ENCODE measurements at regions not wholly inside any gene's neighbourhood (a gene's known extent, or its start where the extent isn't known, plus 50 kb on each side); places are given as distances from the start of the nearest gene placed in this dataset.

DNA sequence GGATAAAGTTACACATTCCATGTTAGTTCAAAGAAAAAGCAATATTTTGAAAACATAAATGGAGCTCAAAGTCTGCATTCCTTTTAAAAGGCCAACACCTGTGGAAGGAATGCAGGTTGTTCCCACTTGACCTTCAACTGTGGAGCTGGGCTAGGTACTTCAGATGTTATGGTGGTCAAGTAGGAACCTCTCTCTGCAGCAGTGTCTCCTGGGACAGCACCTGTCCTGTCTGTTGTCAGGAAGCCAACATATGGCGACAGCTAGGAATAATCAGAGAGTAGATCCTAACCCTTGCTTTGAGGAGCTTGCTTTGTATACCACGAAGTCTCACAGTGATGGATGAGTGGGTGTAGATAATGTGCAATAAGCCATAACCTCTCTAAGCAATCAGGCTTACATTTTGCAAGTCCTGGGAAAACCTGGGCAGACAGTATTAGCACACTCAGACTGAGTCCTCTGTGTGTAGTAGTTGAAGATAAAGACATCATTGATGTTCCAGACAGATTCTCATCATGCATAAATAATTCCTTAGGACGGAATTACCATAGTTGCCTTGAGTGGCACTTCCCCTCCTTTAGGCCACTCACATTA, 347.5 kb downstream of the PRL start (continued):
- TF ChIP-seq TAF1 (IDR thresholded peaks at IDR 0.05; ENCODE audit: borderline replicate concordance, low read depth, low read length) (no peak), NFIC (IDR thresholded peaks at IDR 0.05; ENCODE audit: borderline replicate concordance) (no peak), RXRA (IDR thresholded peaks at IDR 0.05; ENCODE audit: borderline replicate concordance, low read depth) (no peak), CHD2 (IDR thresholded peaks at IDR 0.05; ENCODE audit: low read length, partially characterized antibody) (no peak)
- TF ChIP-seq, protein P1, sequence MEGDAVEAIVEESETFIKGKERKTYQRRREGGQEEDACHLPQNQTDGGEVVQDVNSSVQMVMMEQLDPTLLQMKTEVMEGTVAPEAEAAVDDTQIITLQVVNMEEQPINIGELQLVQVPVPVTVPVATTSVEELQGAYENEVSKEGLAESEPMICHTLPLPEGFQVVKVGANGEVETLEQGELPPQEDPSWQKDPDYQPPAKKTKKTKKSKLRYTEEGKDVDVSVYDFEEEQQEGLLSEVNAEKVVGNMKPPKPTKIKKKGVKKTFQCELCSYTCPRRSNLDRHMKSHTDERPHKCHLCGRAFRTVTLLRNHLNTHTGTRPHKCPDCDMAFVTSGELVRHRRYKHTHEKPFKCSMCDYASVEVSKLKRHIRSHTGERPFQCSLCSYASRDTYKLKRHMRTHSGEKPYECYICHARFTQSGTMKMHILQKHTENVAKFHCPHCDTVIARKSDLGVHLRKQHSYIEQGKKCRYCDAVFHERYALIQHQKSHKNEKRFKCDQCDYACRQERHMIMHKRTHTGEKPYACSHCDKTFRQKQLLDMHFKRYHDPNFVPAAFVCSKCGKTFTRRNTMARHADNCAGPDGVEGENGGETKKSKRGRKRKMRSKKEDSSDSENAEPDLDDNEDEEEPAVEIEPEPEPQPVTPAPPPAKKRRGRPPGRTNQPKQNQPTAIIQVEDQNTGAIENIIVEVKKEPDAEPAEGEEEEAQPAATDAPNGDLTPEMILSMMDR (IDR thresholded peaks at IDR 0.05), result no peak
- TF ChIP-seq, protein P2, sequence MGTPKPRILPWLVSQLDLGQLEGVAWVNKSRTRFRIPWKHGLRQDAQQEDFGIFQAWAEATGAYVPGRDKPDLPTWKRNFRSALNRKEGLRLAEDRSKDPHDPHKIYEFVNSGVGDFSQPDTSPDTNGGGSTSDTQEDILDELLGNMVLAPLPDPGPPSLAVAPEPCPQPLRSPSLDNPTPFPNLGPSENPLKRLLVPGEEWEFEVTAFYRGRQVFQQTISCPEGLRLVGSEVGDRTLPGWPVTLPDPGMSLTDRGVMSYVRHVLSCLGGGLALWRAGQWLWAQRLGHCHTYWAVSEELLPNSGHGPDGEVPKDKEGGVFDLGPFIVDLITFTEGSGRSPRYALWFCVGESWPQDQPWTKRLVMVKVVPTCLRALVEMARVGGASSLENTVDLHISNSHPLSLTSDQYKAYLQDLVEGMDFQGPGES (IDR thresholded peaks at IDR 0.05; ENCODE audit: low read depth, low read length), result no peak

DNA sequence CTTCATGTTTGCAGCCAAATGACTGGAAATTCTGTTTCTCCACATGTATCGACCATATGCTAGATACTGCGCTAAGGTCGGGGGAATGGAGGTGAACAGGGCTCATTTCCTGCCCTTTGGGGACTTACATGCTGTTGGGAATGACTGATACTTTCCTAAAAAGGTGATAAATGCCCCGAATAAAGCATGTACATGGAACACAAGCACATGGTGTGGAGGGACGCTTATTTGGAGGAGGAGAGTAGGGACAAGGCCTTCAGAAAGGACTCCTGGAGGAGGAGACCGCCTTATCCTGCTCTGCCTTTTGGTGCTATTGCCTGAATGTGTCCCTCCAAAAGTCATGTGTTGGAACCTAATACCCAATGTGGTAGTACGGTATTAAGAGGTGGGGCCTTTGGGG, 344.5 kb downstream of the PRL start:
- CTCF ChIA-PET, result interaction anchor here (0.6 to 1.3 kb wide), 3 partner anchors 9 to 175 kb away, joined by 3 to 4 read pairs (median 4); no protein-coding TSS in a partner anchor

More for the DNA sequence above, 344.5 kb downstream of the PRL start:
- no peak for TF ChIP-seq SMC3 (IDR thresholded peaks at IDR 0.05; ENCODE audit: low read depth, low read length)
- TF ChIP-seq TCF12 (IDR thresholded peaks at IDR 0.05), result no peak
- no peak for TF ChIP-seq SIN3A (IDR thresholded peaks at IDR 0.05; ENCODE audit: borderline replicate concordance, low read depth, low read length)
- no peak for TF ChIP-seq RCOR1 (IDR thresholded peaks at IDR 0.05; ENCODE audit: low read length)
- no peak for TF ChIP-seq RFX5 (IDR thresholded peaks at IDR 0.05; ENCODE audit: low read length)
- no peak for TF ChIP-seq RAD21 (IDR thresholded peaks at IDR 0.05; ENCODE audit: low read length)
- no peak for TF ChIP-seq NFIC (IDR thresholded peaks at IDR 0.05; ENCODE audit: borderline replicate concordance)
- no peak for TF ChIP-seq FOXJ3 (CRISPR knock-in tag; IDR thresholded peaks at IDR 0.05)
- TF ChIP-seq MEF2A (IDR thresholded peaks at IDR 0.05; ENCODE audit: borderline replicate concordance, low read depth), result no peak
- TF ChIP-seq FOXM1 (IDR thresholded peaks at IDR 0.05; ENCODE audit: low read depth), result no peak
- TF ChIP-seq, protein P2 (IDR thresholded peaks at IDR 0.05; ENCODE audit: low read depth, low read length), result no peak
- TF ChIP-seq EZH2phosphoT487 (IDR thresholded peaks at IDR 0.05; ENCODE audit: borderline replicate concordance, low read depth), result no peak
- TF ChIP-seq, protein P3, sequence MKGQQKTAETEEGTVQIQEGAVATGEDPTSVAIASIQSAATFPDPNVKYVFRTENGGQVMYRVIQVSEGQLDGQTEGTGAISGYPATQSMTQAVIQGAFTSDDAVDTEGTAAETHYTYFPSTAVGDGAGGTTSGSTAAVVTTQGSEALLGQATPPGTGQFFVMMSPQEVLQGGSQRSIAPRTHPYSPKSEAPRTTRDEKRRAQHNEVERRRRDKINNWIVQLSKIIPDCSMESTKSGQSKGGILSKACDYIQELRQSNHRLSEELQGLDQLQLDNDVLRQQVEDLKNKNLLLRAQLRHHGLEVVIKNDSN (IDR thresholded peaks at IDR 0.05; ENCODE audit: borderline replicate concordance, low read depth), result no peak
- TF ChIP-seq, protein P4, sequence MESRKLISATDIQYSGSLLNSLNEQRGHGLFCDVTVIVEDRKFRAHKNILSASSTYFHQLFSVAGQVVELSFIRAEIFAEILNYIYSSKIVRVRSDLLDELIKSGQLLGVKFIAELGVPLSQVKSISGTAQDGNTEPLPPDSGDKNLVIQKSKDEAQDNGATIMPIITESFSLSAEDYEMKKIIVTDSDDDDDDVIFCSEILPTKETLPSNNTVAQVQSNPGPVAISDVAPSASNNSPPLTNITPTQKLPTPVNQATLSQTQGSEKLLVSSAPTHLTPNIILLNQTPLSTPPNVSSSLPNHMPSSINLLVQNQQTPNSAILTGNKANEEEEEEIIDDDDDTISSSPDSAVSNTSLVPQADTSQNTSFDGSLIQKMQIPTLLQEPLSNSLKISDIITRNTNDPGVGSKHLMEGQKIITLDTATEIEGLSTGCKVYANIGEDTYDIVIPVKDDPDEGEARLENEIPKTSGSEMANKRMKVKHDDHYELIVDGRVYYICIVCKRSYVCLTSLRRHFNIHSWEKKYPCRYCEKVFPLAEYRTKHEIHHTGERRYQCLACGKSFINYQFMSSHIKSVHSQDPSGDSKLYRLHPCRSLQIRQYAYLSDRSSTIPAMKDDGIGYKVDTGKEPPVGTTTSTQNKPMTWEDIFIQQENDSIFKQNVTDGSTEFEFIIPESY (IDR thresholded peaks at IDR 0.05; ENCODE audit: borderline replicate concordance, low read depth), result no peak
- TF ChIP-seq TEAD4 (IDR thresholded peaks at IDR 0.05; ENCODE audit: borderline replicate concordance, insufficient read depth), result no peak
- TF ChIP-seq, protein P5, sequence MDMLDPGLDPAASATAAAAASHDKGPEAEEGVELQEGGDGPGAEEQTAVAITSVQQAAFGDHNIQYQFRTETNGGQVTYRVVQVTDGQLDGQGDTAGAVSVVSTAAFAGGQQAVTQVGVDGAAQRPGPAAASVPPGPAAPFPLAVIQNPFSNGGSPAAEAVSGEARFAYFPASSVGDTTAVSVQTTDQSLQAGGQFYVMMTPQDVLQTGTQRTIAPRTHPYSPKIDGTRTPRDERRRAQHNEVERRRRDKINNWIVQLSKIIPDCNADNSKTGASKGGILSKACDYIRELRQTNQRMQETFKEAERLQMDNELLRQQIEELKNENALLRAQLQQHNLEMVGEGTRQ (IDR thresholded peaks at IDR 0.05; ENCODE audit: borderline replicate concordance, low read depth, low read length), result no peak
- TF ChIP-seq RXRA (IDR thresholded peaks at IDR 0.05; ENCODE audit: borderline replicate concordance, low read depth), result no peak
- Histone ChIP-seq H3K4me2 (no peak overlapping the region), H3K27ac (ENCODE audit: low read depth in 2 of 2, low read length in 1 of 2) (no peak overlapping the region; a peak in 1 of 4 replicates), H3K36me3 (replicated peaks in 1 of 2; ENCODE audit: control insufficient read depth in 1 of 2, insufficient read depth in 2 of 2, low read length in 1 of 2) (no peaks in the 10 kb centered on the region), H2AFZ (ENCODE audit: low read depth) (no peak overlapping the region), H3K27me3 (ENCODE audit: insufficient read depth) (no peaks in the 10 kb centered on the region), H3K4me3 (ENCODE audit: low read depth in 2 of 2, low read length in 1 of 2) (no peak overlapping the region), H3K79me2 (ENCODE audit: insufficient read depth) (no peaks in the 10 kb centered on the region), H3K4me1 (ENCODE audit: control insufficient read depth in 1 of 2, insufficient read depth in 2 of 2, low read depth in 1 of 2, low read length in 1 of 2) (peaks cover 24 to 49% of the 10 kb centered on the region in 2 experiments; a peak in 3 of 4 replicates), H4K20me1 (ENCODE audit: insufficient read depth) (no peaks in the 10 kb centered on the region), H3K9me3 (no peaks in the 10 kb centered on the region), H3F3A (replicated peaks; ENCODE audit: insufficient read depth) (peaks cover 4% of the 10 kb centered on the region), H3K9ac (no peak overlapping the region), H3K9me2 (no peaks in the 10 kb centered on the region)
- DNase-seq, result no peak
- POLR2A ChIA-PET, result interaction anchor here (1.7 kb wide), 1 partner anchor 359 kb away, joined by 7 read pairs; the partner anchor contains the start of gene SOX4
- 98% methylated on average over 7 of the region's 7 CpGs for WGBS (ENCODE audit: low lambda C conversion rate)
